ENCODE measurements at regions not wholly inside any gene's neighbourhood (a gene's known extent, or its start where the extent isn't known, plus 50 kb on each side); places are given as distances from the start of the nearest gene placed in this dataset.

DNA sequence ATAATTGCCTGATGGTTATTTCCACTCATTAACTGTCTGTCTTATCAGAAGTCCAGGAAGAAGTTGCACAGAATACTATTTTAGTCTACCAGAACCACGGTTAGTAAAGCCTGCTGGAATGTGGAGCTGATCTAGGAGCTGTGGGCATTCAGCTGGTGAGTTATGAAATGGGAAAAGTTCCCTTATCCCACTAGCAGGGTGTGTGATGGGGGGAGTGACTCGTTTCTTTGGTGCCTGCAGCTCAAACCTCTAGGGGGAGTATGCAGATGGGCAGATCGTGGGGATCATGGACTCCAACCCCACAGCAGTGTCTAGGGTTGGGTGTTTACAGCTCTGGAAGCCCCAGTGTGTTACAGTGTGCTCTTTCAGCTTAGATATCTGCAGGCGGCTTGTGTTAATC lies 305.7 kb upstream of the BOD1L1 start:
- TF ChIP-seq POLR2AphosphoS5 (IDR thresholded peaks at IDR 0.05), result no peak
- TF ChIP-seq POLR2A (IDR thresholded peaks at IDR 0.05), result no peak
- TF ChIP-seq, protein P1, sequence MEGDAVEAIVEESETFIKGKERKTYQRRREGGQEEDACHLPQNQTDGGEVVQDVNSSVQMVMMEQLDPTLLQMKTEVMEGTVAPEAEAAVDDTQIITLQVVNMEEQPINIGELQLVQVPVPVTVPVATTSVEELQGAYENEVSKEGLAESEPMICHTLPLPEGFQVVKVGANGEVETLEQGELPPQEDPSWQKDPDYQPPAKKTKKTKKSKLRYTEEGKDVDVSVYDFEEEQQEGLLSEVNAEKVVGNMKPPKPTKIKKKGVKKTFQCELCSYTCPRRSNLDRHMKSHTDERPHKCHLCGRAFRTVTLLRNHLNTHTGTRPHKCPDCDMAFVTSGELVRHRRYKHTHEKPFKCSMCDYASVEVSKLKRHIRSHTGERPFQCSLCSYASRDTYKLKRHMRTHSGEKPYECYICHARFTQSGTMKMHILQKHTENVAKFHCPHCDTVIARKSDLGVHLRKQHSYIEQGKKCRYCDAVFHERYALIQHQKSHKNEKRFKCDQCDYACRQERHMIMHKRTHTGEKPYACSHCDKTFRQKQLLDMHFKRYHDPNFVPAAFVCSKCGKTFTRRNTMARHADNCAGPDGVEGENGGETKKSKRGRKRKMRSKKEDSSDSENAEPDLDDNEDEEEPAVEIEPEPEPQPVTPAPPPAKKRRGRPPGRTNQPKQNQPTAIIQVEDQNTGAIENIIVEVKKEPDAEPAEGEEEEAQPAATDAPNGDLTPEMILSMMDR (IDR thresholded peaks at IDR 0.05 in 8 of 11, conservative IDR thresholded peaks at IDR 0.05 in 3 of 11), result no peak
- H3K27me3 ChIP-seq (replicated peaks in 1 of 7), result no peaks in the 10 kb centered on the region
- H3K4me3 ChIP-seq, result no peak overlapping the region
- WGBS, 5 donors, result 57 to 79% (median 72%) methylated on average over 4 of the region's 4 CpGs
- H3K27ac ChIP-seq, result no peak overlapping the region
- intact Hi-C loops (cut with DNase I; ENCODE audit: low total_unique reads), result no loop called here
- H3K4me1 ChIP-seq, result no peaks in the 10 kb centered on the region
- DNase-seq, result no peak
- H3K9me3 ChIP-seq, result no peaks in the 10 kb centered on the region
- H3K36me3 ChIP-seq, result no peaks in the 10 kb centered on the region

DNA sequence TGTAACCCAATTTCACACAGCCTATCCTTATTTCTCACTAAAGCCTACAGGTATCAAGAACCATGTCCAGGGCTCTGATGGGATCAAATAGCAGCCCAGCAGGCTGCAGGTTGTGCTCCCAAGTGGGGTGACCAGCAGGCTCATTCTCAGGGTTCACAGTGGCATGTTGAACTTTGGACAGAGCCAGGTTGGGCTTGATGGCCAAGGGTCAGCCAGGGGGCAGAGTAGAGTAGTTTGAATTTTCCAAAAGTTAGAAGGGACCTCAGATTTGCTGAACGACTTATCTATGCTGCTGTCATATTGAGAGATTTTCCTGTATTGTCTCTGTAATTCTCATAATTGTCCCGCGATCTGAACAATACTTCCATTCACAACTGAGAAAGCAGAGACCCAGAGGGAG lies 310.8 kb upstream of the BOD1L1 start:
- no peaks in the 10 kb centered on the region for H3K27me3 ChIP-seq (replicated peaks in 1 of 7)
- intact Hi-C loops (cut with DNase I; ENCODE audit: low total_unique reads), result no loop called here
- H3K9me3 ChIP-seq, result no peaks in the 10 kb centered on the region
- no peak for DNase-seq
- no peaks in the 10 kb centered on the region for H3K4me1 ChIP-seq
- H3K27ac ChIP-seq, result no peak overlapping the region
- no peak overlapping the region for H3K4me3 ChIP-seq
- WGBS, 5 donors, result 88 to 95% (median 90%) methylated on average over 3 of the region's 3 CpGs
- no peaks in the 10 kb centered on the region for H3K36me3 ChIP-seq
- TF ChIP-seq, protein P1 (IDR thresholded peaks at IDR 0.05 in 8 of 11, conservative IDR thresholded peaks at IDR 0.05 in 3 of 11), result no peak
- no peak for TF ChIP-seq POLR2AphosphoS5 (IDR thresholded peaks at IDR 0.05)
- TF ChIP-seq POLR2A (IDR thresholded peaks at IDR 0.05), result no peak

DNA sequence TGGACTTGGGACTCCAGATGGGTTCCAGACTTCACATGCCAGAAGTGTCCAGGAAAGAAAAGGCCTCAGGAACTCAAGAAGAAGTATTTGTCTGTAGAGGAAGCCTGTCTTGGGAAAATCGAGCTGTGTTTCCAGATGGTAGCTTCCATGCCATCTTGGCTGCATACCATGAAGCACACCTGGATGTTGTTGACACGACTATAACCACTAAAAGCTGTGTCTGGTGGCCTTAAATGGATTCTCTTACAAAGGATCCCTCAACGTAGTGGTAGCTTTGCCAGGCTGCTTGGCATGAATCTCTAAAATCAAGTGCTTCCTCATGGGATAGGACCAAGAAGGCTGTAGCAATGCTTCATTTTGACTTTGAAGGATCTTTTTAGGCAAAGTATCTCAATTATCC lies 313.4 kb upstream of the BOD1L1 start:
- H3K27ac ChIP-seq, result no peak overlapping the region
- DNase-seq, result no peak
- 66 to 78% (median 73%) methylated on average over 3 of the region's 3 CpGs for WGBS, 5 donors
- no peaks in the 10 kb centered on the region for H3K9me3 ChIP-seq
- H3K4me3 ChIP-seq, result no peak overlapping the region
- intact Hi-C loops (cut with DNase I; ENCODE audit: low total_unique reads), result no loop called here
- TF ChIP-seq, protein P1 (IDR thresholded peaks at IDR 0.05 in 8 of 11, conservative IDR thresholded peaks at IDR 0.05 in 3 of 11), result no peak
- TF ChIP-seq POLR2AphosphoS5 (IDR thresholded peaks at IDR 0.05) (no peak), POLR2A (IDR thresholded peaks at IDR 0.05) (no peak)
- H3K27me3 ChIP-seq (replicated peaks in 1 of 7), result no peaks in the 10 kb centered on the region
- no peaks in the 10 kb centered on the region for H3K36me3 ChIP-seq
- H3K4me1 ChIP-seq, result no peaks in the 10 kb centered on the region

DNA sequence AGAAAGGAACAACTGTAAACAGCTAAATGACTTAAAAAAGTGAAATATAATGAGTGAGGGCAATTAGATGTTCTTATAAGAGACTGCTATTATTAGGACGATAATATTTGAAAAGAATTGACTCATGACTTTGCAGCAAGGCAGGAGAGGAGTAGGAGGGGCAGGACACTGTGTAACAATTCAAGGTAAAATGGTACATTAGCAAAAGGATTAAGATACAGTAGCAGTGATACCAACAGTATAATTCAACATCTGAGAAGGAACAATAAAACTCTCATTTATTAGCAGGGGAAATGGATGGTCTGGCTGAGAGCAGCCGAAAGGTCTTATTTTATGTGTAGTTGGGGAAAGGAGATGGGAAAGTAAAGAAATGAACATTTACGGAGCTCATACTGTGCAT lies 315.5 kb upstream of the BOD1L1 start:
- Histone ChIP-seq H3K9me3 (no peaks in the 10 kb centered on the region), H3K27ac (no peak overlapping the region), H3K36me3 (no peaks in the 10 kb centered on the region), H3K4me3 (no peak overlapping the region), H3K4me1 (no peaks in the 10 kb centered on the region), H3K27me3 (replicated peaks in 1 of 7) (no peaks in the 10 kb centered on the region)
- intact Hi-C loops (cut with DNase I; ENCODE audit: low total_unique reads), result no loop called here
- 87 to 95% (median 92%) methylated on average over 3 of the region's 3 CpGs for WGBS, 5 donors
- no peak for DNase-seq
- TF ChIP-seq POLR2A (IDR thresholded peaks at IDR 0.05) (no peak), POLR2AphosphoS5 (IDR thresholded peaks at IDR 0.05) (no peak)
- TF ChIP-seq, protein P1 (IDR thresholded peaks at IDR 0.05 in 8 of 11, conservative IDR thresholded peaks at IDR 0.05 in 3 of 11), result no peak

Data from spleen (tissue), 11 donors.